ENCODE measurements at regions not wholly inside any gene's neighbourhood (a gene's known extent, or its start where the extent isn't known, plus 50 kb on each side); places are given as distances from the start of the nearest gene placed in this dataset.

GRCh38 chr4:18441676-18442075, 420.1 kb upstream of the LCORL start:
- TF ChIP-seq, protein P1, sequence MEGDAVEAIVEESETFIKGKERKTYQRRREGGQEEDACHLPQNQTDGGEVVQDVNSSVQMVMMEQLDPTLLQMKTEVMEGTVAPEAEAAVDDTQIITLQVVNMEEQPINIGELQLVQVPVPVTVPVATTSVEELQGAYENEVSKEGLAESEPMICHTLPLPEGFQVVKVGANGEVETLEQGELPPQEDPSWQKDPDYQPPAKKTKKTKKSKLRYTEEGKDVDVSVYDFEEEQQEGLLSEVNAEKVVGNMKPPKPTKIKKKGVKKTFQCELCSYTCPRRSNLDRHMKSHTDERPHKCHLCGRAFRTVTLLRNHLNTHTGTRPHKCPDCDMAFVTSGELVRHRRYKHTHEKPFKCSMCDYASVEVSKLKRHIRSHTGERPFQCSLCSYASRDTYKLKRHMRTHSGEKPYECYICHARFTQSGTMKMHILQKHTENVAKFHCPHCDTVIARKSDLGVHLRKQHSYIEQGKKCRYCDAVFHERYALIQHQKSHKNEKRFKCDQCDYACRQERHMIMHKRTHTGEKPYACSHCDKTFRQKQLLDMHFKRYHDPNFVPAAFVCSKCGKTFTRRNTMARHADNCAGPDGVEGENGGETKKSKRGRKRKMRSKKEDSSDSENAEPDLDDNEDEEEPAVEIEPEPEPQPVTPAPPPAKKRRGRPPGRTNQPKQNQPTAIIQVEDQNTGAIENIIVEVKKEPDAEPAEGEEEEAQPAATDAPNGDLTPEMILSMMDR (IDR thresholded peaks at IDR 0.05; ENCODE audit: unreplicated experiment in 3 of 3) = no peak
- Mint-ChIP-seq H3K4me1 (no peaks in the 10 kb centered on the region), H3K27me3 (ENCODE audit: low read depth) (no peaks in the 10 kb centered on the region), H3K9me3 (peaks cover 15% of the 10 kb centered on the region), H3K36me3 (ENCODE audit: low read depth) (no peaks in the 10 kb centered on the region), H3K4me3 (no peak overlapping the region), H3K27ac (peak overlapping the region in 1 of 3 experiments; percentile 56)

GRCh38 chr4:18441203-18441590, 419.6 kb upstream of the LCORL start:
- Mint-ChIP-seq H3K9me3 (peaks cover 15% of the 10 kb centered on the region), H3K4me3 (no peak overlapping the region), H3K27ac (peak overlapping the region in 1 of 3 experiments; percentile 20), H3K4me1 (no peaks in the 10 kb centered on the region), H3K36me3 (ENCODE audit: low read depth) (no peaks in the 10 kb centered on the region), H3K27me3 (ENCODE audit: low read depth) (no peaks in the 10 kb centered on the region)
- TF ChIP-seq, protein P1 (IDR thresholded peaks at IDR 0.05; ENCODE audit: unreplicated experiment in 3 of 3) = no peak

- TF ChIP-seq, protein P1 (IDR thresholded peaks at IDR 0.05; ENCODE audit: unreplicated experiment in 3 of 3) = no peak
- Mint-ChIP-seq H3K36me3 (ENCODE audit: low read depth) (no peaks in the 10 kb centered on the region), H3K27me3 (ENCODE audit: low read depth) (no peaks in the 10 kb centered on the region), H3K4me1 (no peaks in the 10 kb centered on the region), H3K4me3 (no peak overlapping the region), H3K9me3 (peaks cover 15% of the 10 kb centered on the region), H3K27ac (peak overlapping the region in 2 of 3 experiments; percentile 16 to 20)
Observed at GRCh38 chr4:18440527-18441202, 419.1 kb upstream of the LCORL start.

DNA sequence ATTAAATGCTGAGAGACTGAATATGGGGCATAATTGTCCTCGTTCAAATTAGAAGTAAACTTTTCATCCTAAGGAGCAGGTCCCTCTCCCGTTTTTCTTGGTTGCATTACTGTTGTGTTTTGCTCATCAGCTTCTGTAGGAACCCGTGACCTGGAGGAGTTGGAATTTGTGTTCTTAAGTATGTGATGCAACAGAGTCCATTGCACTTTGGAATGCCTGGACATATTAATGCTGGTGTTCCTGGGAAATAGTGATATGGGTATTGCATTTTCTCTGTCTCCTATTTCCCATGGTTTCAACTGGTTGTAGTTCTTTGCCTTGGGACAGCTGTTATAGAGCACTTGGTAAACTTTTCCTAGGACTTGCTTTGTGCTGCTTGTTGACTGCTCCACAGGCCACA, 417.8 kb upstream of the LCORL start:
- peaks cover 7% of the 10 kb centered on the region for H3K9me3 Mint-ChIP-seq
- H3K36me3 Mint-ChIP-seq (ENCODE audit: low read depth) = no peaks in the 10 kb centered on the region
- H3K27me3 Mint-ChIP-seq (ENCODE audit: low read depth) = no peaks in the 10 kb centered on the region
- peak overlapping the region in 1 of 3 experiments; percentile 40 for H3K27ac Mint-ChIP-seq
- TF ChIP-seq, protein P1 (IDR thresholded peaks at IDR 0.05; ENCODE audit: unreplicated experiment in 3 of 3) = no peak
- H3K4me3 Mint-ChIP-seq = no peak overlapping the region
- no peaks in the 10 kb centered on the region for H3K4me1 Mint-ChIP-seq

DNA sequence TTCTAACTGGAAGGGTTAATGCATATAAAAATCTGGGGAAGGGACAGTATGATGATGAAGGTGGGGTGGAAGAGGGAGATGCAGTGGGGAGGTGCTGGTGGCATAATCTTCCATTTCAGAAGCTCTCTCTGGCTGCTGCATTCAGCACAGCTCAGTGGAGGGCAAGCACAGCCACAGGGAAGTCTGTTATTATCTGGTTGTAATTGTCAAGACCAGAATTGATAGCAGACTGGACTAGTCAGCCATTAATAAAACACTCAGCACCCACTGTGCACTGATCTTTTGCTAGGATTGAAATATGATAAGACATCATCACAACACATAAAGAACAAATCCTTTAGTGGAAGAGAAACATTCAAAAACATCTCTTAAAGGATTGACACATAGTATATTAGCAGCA, 414.2 kb upstream of the LCORL start:
- TF ChIP-seq, protein P1 (IDR thresholded peaks at IDR 0.05; ENCODE audit: unreplicated experiment in 3 of 3) = no peak
- Mint-ChIP-seq H3K4me3 (no peak overlapping the region), H3K27ac (no peak overlapping the region), H3K9me3 (no peaks in the 10 kb centered on the region), H3K4me1 (no peaks in the 10 kb centered on the region), H3K27me3 (ENCODE audit: low read depth) (no peaks in the 10 kb centered on the region), H3K36me3 (ENCODE audit: low read depth) (no peaks in the 10 kb centered on the region)

- TF ChIP-seq, protein P1 (IDR thresholded peaks at IDR 0.05; ENCODE audit: unreplicated experiment in 3 of 3) = no peak
- no peaks in the 10 kb centered on the region for H3K36me3 Mint-ChIP-seq (ENCODE audit: low read depth)
- H3K9me3 Mint-ChIP-seq = no peaks in the 10 kb centered on the region
- H3K4me3 Mint-ChIP-seq = no peak overlapping the region
- H3K4me1 Mint-ChIP-seq = no peaks in the 10 kb centered on the region
- H3K27me3 Mint-ChIP-seq (ENCODE audit: low read depth) = no peaks in the 10 kb centered on the region
- no peak overlapping the region for H3K27ac Mint-ChIP-seq
Observed at GRCh38 chr4:18422685-18423084, 401.1 kb upstream of the LCORL start.
